Heart left ventricle (tissue), 16 donors: ENCODE measurements at regions not wholly inside any gene's neighbourhood (a gene's known extent, or its start where the extent isn't known, plus 50 kb on each side); places are given as distances from the start of the nearest gene placed in this dataset.
A peak's percentile ranks its signal among the peaks of the same experiment; 100 is the strongest.

Experiments used
- ATAC-seq, 4 donors: fragments of 200-7000 bp; cut with Tn5 transposase; one replicate each; pipeline ENCODE4 v1.9.1; 2020 to 2022; ENCODE audit warnings: moderate library complexity in 4 of 4, mild to moderate bottlenecking in 3 of 4, moderate number of reproducible peaks in 1 of 4
- DNase-seq, 5 donors: peaks; one replicate each; pipeline ENCODE4 v3.0.0-alpha.2; 2020
- H3K27ac ChIP-seq, 12 donors: fragments of 200-600 bp; sonication (generic) in 4 of 12; one replicate each; pipeline versions ENCODE4 v1.5.0 to v1.8.0; 2016 to 2022; ENCODE audit warnings: mild to moderate bottlenecking in 2 of 12
- H3K27me3 ChIP-seq, 9 donors: fragments of 200-600 bp; sonication (generic) in 2 of 9; one replicate each; pipeline versions ENCODE4 v1.5.1 to v1.8.0; 2016 to 2022; ENCODE audit warnings: mild to moderate bottlenecking in 3 of 9
- H3K36me3 ChIP-seq, 9 donors: fragments of 200-600 bp; sonication (generic) in 2 of 9; one replicate each; pipeline versions ENCODE4 v1.5.0 to v1.8.0; 2018 to 2022; ENCODE audit warnings: mild to moderate bottlenecking in 2 of 9
- H3K4me1 ChIP-seq, 12 donors: fragments of 200-600 bp; sonication (generic) in 4 of 12; one replicate each; pipeline versions ENCODE4 v1.5.0 to v1.8.0; 2016 to 2022; ENCODE audit warnings: mild to moderate bottlenecking in 3 of 12
- H3K4me3 ChIP-seq, 12 donors: fragments of 200-600 bp; sonication (generic) in 4 of 12; one replicate each; pipeline versions ENCODE4 v1.5.0 to v1.8.0; 2017 to 2022; ENCODE audit warnings: mild to moderate bottlenecking in 9 of 12, moderate library complexity in 4 of 12
- H3K9me3 ChIP-seq, 12 donors: fragments of 200-600 bp; sonication (generic) in 4 of 12; one replicate each; pipeline versions ENCODE4 v1.5.0 to v1.8.0; 2016 to 2022; ENCODE audit warnings: mild to moderate bottlenecking in 1 of 12
- POLR2A ChIP-seq, 2 donors: fragments of 450-650 bp; IDR thresholded peaks; one replicate each; pipeline ENCODE4 v1.6.1; 2017; ENCODE audit warnings: antibody characterized with exemption in 2 of 2, mild to moderate bottlenecking in 2 of 2, moderate library complexity in 2 of 2
- WGBS, 4 donors: extraction: QIAGEN DNeasy Blood & Tissue Kit in 2 of 4; methylation state at CpG; one replicate each; pipeline versions ENCODE4 v1.1.5 to v1.1.7; 2013 to 2018; 5-methylcytosine and 5-hydroxymethylcytosine counted together
- intact Hi-C, 10 donors: fragments of 100-400 bp; cut with DNase I; formaldehyde crosslinking; loops; one replicate each; pipeline versions ENCODE4 v1.11.1 to v1.14.2; 2022
- TF ChIP-seq, protein P1 (sequence below), 12 donors: fragments of 200-600 bp; sonication (generic) in 4 of 12; IDR thresholded peaks; one replicate each; pipeline versions ENCODE4 v1.5.0 to v1.8.0; 2018 to 2022; ENCODE audit warnings: antibody characterized with exemption in 12 of 12, mild to moderate bottlenecking in 5 of 12
- donor health status: ischemic (EF 13 %, LVEDD 7.1; RV severe dilation, severe dysfunction).
- donor health status: healthy with polysubstance abuse.
- donor health status: DM: no; HTN: yes; CAD: no.
- donor health status: DM: no; HTN: no; CAD: no.
- donor health status: ischemic (EF 25% LVEDD 6.9; RV normal size, moderate dysfunction).
- donor health status: ischemic (EF 25% LVEDD 5.7; RV mildly dilated, moderate dysfunction).
- donor health status: healthy.
- donor health status: DM: yes; HTN: yes; CAD: no.
- donor health status: ischemic (EF 35%, LVEDD 5.7; RV mildly dilated, moderate dysfunction).
- donor health status: nonischemic (EF 11% LVEDD 7.7; RV severe dilation, severe dysfunction).
- donor health status: DM: yes; HTN: yes; CAD: no.
- donor health status: PGD.
- donor health status: ischemic (EF 29% LVEDD 5.4; RV normal size, mild dysfunction).
- donor health status: nonischemic (EF 23%, LVEDD 6.1; RV moderate dilation, normal function).

DNA sequence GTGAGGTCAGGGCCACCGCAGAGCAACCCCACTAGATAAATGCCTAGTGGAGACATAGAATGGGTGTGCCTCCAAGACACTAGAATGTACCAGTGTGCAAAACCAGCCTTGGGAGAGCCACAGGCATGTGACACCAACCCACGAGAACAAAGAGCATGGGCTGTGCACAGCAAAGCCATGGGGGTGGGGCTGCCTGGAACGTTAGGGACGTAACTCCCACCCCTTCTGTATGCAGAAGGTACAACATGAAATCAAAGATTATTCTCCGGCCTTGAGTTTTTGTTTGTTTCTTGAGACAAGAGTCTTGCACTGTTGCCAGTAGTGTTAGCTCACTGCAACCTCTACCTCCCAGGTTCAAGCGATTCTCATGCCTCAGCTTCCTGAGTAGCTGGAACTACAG is 99.5 kb downstream of the MID1IP1 start:
- no peaks in the 10 kb centered on the region for H3K4me1 ChIP-seq
- H3K27ac ChIP-seq: no peak overlapping the region
- H3K27me3 ChIP-seq: peaks cover 0 to 9% (median 0%) of the 10 kb centered on the region in 9 donors
- intact Hi-C loops: no loop called here
- no peak for TF ChIP-seq POLR2A (IDR thresholded peaks at IDR 0.05)
- TF ChIP-seq, protein P1, sequence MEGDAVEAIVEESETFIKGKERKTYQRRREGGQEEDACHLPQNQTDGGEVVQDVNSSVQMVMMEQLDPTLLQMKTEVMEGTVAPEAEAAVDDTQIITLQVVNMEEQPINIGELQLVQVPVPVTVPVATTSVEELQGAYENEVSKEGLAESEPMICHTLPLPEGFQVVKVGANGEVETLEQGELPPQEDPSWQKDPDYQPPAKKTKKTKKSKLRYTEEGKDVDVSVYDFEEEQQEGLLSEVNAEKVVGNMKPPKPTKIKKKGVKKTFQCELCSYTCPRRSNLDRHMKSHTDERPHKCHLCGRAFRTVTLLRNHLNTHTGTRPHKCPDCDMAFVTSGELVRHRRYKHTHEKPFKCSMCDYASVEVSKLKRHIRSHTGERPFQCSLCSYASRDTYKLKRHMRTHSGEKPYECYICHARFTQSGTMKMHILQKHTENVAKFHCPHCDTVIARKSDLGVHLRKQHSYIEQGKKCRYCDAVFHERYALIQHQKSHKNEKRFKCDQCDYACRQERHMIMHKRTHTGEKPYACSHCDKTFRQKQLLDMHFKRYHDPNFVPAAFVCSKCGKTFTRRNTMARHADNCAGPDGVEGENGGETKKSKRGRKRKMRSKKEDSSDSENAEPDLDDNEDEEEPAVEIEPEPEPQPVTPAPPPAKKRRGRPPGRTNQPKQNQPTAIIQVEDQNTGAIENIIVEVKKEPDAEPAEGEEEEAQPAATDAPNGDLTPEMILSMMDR (IDR thresholded peaks at IDR 0.05): no peak
- 76 to 95% (median 85%) methylated on average over 6 of the region's 6 CpGs for WGBS, 4 donors
- ATAC-seq (no peak), DNase-seq (no peak)
- no peak overlapping the region for H3K4me3 ChIP-seq
- H3K36me3 ChIP-seq: no peaks in the 10 kb centered on the region
- H3K9me3 ChIP-seq: no peaks in the 10 kb centered on the region

DNA sequence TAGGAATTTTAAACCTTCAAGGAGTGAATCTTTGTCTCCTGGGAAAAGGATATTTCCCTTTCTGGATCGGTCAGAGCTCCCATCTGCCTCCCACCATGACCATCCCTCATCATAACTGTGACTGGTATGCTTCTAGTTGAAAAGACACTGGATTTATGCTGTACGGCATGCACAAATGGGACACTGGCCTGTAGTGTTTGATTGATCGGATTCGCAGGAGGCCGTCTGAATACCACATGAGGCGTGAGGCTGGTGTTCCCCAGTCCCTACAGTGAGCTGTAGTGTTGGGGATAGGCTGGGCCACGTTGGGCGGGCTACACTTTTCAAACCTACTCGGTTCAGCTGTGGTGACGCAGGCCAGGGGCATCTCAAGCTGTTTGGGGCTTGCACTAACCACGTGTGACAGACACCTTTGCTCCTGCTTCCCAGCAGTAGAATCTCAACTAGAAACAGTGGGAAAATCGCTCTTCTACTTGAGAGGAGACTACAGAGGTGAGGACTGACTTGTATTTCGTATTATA is 101.8 kb downstream of the MID1IP1 start:
- intact Hi-C loops: no loop called here
- DNase-seq (no peak), ATAC-seq (no peak)
- H3K27ac ChIP-seq: no peak overlapping the region
- H3K4me1 ChIP-seq: no peaks in the 10 kb centered on the region
- no peaks in the 10 kb centered on the region for H3K9me3 ChIP-seq
- H3K36me3 ChIP-seq: no peaks in the 10 kb centered on the region
- peaks cover 0 to 16% (median 0%) of the 10 kb centered on the region in 9 donors for H3K27me3 ChIP-seq
- 69 to 87% (median 80%) methylated on average over 13 of the region's 13 CpGs for WGBS, 4 donors
- TF ChIP-seq POLR2A (IDR thresholded peaks at IDR 0.05): no peak
- TF ChIP-seq, protein P1 (IDR thresholded peaks at IDR 0.05): no peak
- no peak overlapping the region for H3K4me3 ChIP-seq

DNA sequence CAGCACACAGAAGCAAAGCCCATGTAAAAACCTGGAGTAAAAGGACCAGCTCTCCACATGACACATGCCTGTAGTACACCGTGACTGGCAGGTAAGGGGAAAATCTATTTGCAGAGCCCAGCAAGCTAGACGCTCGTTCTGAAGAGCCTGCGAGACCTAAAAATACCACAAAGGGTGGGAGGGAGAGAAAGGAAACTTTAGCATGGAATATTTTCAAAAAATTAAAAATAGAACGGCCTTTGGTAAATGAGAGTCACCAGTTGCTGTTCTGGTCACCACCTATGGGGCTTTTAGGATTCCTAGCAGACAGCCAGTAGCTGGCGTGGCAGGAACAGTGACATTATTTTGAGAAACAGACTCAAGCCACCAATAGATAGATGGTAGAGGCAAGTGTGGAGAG is 115.5 kb downstream of the MID1IP1 start:
- peak in 3 of 4 donors; percentile 59 to 84 (median 80) for ATAC-seq

DNA sequence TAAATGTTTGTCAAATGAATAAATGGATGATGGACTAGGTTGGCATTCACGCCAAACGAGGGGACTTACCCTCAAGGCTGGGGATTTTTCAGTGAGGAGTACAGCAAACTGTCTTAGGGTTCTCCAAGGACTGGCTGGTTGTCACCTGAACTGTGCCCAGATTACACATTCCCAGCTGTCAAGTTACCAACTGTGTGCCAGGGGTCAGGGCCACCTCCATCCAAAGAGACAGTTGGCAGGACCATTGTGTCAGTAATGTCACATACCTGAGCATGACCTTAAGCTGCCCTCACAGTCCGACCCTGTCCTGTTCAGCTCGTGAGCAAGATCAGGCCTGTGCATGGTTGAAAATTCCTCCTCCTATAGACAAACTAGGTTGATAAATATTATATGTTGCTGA is 116.7 kb downstream of the MID1IP1 start:
- TF ChIP-seq, protein P1 (IDR thresholded peaks at IDR 0.05): no peak
- no peak for TF ChIP-seq POLR2A (IDR thresholded peaks at IDR 0.05)
- Histone ChIP-seq H3K4me3 (no peak overlapping the region), H3K9me3 (no peaks in the 10 kb centered on the region), H3K4me1 (no peaks in the 10 kb centered on the region), H3K27ac (no peak overlapping the region), H3K36me3 (no peaks in the 10 kb centered on the region), H3K27me3 (no peaks in the 10 kb centered on the region)
- no peak for DNase-seq
- ATAC-seq: peak in 1 of 4 donors; percentile 56
- WGBS, 4 donors: 65 to 84% (median 77%) methylated on average over 4 of the region's 4 CpGs
- intact Hi-C loops: no loop called here

More for the DNA sequence above, 115.5 kb downstream of the MID1IP1 start:
- Histone ChIP-seq H3K4me3 (no peak overlapping the region), H3K9me3 (no peaks in the 10 kb centered on the region), H3K36me3 (no peaks in the 10 kb centered on the region), H3K4me1 (no peaks in the 10 kb centered on the region), H3K27ac (peak overlapping the region in 4 of 12 donors; percentile 20 to 68 (median 46)), H3K27me3 (no peaks in the 10 kb centered on the region)
- intact Hi-C loops: no loop called here
- peak in 1 of 5 donors; percentile 10 for DNase-seq
- TF ChIP-seq, protein P1 (IDR thresholded peaks at IDR 0.05): peak in 2 of 12 donors; percentile 9 to 13
- TF ChIP-seq POLR2A (IDR thresholded peaks at IDR 0.05): no peak
- 39 to 65% (median 55%) methylated on average over 6 of the region's 6 CpGs for WGBS, 4 donors
